GM12864 (cell line): ENCODE measurements at regions not wholly inside any gene's neighbourhood (a gene's known extent, or its start where the extent isn't known, plus 50 kb on each side); places are given as distances from the start of the nearest gene placed in this dataset.

Experiments used
- DNase-seq: peaks from one replicate; pipeline ENCODE4 v3.0.0-alpha.2; 2011; ENCODE audit warnings: low read depth
- H3K4me3 ChIP-seq: 2 replicates; pipeline ENCODE4 v1.5.1; 2011; ENCODE audit warnings: mild to moderate bottlenecking, low read depth, low read length, control low read depth
- CTCF ChIP-seq: IDR thresholded peaks from 2 replicates; pipeline ENCODE4 v1.5.1; 2011; ENCODE audit warnings: low read depth, mild to moderate bottlenecking, moderate library complexity, low read length, control low read depth, inconsistent platforms; ENCODE audit errors: missing control alignments

- no peak overlapping the region for H3K4me3 ChIP-seq
- DNase-seq = no peak
- TF ChIP-seq CTCF = no peak
Measured at GRCh38 chr10:120174491-120174890, 282.0 kb downstream of the SEC23IP start.

GRCh38 chr10:120177330-120177729 lies 279.7 kb upstream of the PLPP4 start:
- no peak for DNase-seq
- no peak overlapping the region for H3K4me3 ChIP-seq
- TF ChIP-seq CTCF = no peak

GRCh38 chr10:120180160-120180559 lies 276.9 kb upstream of the PLPP4 start:
- no peak for TF ChIP-seq CTCF
- no peak overlapping the region for H3K4me3 ChIP-seq
- no peak for DNase-seq

- H3K4me3 ChIP-seq = no peak overlapping the region
- no peak for DNase-seq
- no peak for TF ChIP-seq CTCF
Measured at GRCh38 chr10:120181154-120181553, 275.9 kb upstream of the PLPP4 start.

GRCh38 chr10:120182431-120182830 lies 274.6 kb upstream of the PLPP4 start:
- DNase-seq = no peak
- no peak for TF ChIP-seq CTCF
- H3K4me3 ChIP-seq = no peak overlapping the region

GRCh38 chr10:120183546-120183945 lies 273.5 kb upstream of the PLPP4 start:
- no peak for TF ChIP-seq CTCF
- H3K4me3 ChIP-seq = no peak overlapping the region
- DNase-seq = no peak

- H3K4me3 ChIP-seq = no peak overlapping the region
- no peak for DNase-seq
- TF ChIP-seq CTCF = no peak
Measured at GRCh38 chr10:120184547-120185337, 272.3 kb upstream of the PLPP4 start.
